ENCODE measurements at regions not wholly inside any gene's neighbourhood (a gene's known extent, or its start where the extent isn't known, plus 50 kb on each side); places are given as distances from the start of the nearest gene placed in this dataset.

DNA sequence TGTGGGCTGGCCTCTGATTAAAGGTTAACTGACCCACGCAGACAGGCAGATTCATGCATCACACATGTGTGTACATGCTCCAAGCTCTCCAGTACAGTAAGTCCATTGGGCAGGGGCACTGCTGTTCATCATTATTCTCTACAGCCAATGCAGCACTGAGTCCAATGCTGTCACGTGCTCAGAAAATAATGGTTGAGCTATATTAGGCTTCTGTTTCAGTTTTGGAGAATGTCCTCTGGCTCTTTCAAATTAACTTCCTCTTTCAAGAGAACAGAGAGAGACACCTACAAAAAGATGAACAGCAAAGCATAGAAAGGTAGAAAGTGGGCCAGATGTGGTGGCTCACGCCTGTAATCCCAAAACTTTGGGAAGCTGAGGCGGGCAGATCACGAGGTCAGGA lies 202.6 kb downstream of the MEX3B start:
- TF ChIP-seq POLR2A (IDR thresholded peaks at IDR 0.05) (no peak), POLR2AphosphoS5 (IDR thresholded peaks at IDR 0.05) (no peak)
- TF ChIP-seq, protein P1, sequence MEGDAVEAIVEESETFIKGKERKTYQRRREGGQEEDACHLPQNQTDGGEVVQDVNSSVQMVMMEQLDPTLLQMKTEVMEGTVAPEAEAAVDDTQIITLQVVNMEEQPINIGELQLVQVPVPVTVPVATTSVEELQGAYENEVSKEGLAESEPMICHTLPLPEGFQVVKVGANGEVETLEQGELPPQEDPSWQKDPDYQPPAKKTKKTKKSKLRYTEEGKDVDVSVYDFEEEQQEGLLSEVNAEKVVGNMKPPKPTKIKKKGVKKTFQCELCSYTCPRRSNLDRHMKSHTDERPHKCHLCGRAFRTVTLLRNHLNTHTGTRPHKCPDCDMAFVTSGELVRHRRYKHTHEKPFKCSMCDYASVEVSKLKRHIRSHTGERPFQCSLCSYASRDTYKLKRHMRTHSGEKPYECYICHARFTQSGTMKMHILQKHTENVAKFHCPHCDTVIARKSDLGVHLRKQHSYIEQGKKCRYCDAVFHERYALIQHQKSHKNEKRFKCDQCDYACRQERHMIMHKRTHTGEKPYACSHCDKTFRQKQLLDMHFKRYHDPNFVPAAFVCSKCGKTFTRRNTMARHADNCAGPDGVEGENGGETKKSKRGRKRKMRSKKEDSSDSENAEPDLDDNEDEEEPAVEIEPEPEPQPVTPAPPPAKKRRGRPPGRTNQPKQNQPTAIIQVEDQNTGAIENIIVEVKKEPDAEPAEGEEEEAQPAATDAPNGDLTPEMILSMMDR (IDR thresholded peaks at IDR 0.05) = no peak

All from gastroesophageal sphincter (tissue), 3 donors.